Testis (tissue), 2 donors: ENCODE measurements at regions not wholly inside any gene's neighbourhood (a gene's known extent, or its start where the extent isn't known, plus 50 kb on each side); places are given as distances from the start of the nearest gene placed in this dataset.

Source experiments
- CTCF ChIP-seq, 3 experiments: fragments of 450-650 bp in 2 of 3; fragments of 200-600 bp in 1 of 3; sonication (generic) in 1 of 3; IDR thresholded peaks; one replicate each; pipeline ENCODE4 v1.5.1; 2016 to 2019; ENCODE audit warnings: antibody characterized with exemption in 3 of 3, mild to moderate bottlenecking in 2 of 3, moderate library complexity in 1 of 3
- POLR2A ChIP-seq: fragments of 450-650 bp; IDR thresholded peaks from one replicate; pipeline ENCODE4 v1.6.1; 2017; ENCODE audit warnings: antibody characterized with exemption, mild to moderate bottlenecking, moderate library complexity

- TF ChIP-seq POLR2A (no peak), CTCF (IDR thresholded peaks at IDR 0.05) (no peak)
These were observed 73.7 kb upstream of the IL15 start for GRCh38 chr4:141562649-141563048.
